H1 (cell line): ENCODE measurements at regions not wholly inside any gene's neighbourhood (a gene's known extent, or its start where the extent isn't known, plus 50 kb on each side); places are given as distances from the start of the nearest gene placed in this dataset.

Source experiments
- CTCF ChIP-seq, 3 experiments: IDR thresholded peaks; 1 replicate in 2 of 3; 2 replicates in 1 of 3; pipeline versions ENCODE4 v1.5.1 to v1.6.1; 2011; ENCODE audit warnings: low read length in 3 of 3, mild to moderate bottlenecking in 3 of 3, inconsistent platforms in 2 of 3, low read depth in 1 of 3, moderate library complexity in 1 of 3; ENCODE audit not compliant: insufficient read depth in 1 of 3; ENCODE audit errors: control extremely low read depth in 1 of 3
- GTF2F1 ChIP-seq: IDR thresholded peaks from 2 replicates; pipeline ENCODE4 v1.6.1; 2012; ENCODE audit warnings: low read depth, low read length, improper control_type of control experiment, borderline replicate concordance
- MAX ChIP-seq: IDR thresholded peaks from 2 replicates; pipeline ENCODE4 v1.6.1; 2012; ENCODE audit warnings: inconsistent platforms
- POLR2A ChIP-seq, 2 experiments: IDR thresholded peaks; 1 replicate in 1 of 2; 2 replicates in 1 of 2; pipeline ENCODE4 v1.6.1; 2011; ENCODE audit warnings: low read depth in 2 of 2, low read length in 2 of 2, mild to moderate bottlenecking in 2 of 2; ENCODE audit errors: control extremely low read depth in 1 of 2
- POLR2AphosphoS5 ChIP-seq: IDR thresholded peaks from 2 replicates; pipeline ENCODE4 v1.6.1; 2011; ENCODE audit warnings: low read depth, low read length
- RAD21 ChIP-seq, 2 experiments: IDR thresholded peaks in 1 of 2; conservative IDR thresholded peaks in 1 of 2; 2 replicates each; pipeline ENCODE4 v1.6.1; 2011; ENCODE audit warnings: low read depth in 2 of 2, low read length in 2 of 2, improper control_type of control experiment in 1 of 2, inconsistent platforms in 1 of 2, mild to moderate bottlenecking in 1 of 2, moderate library complexity in 1 of 2
- SAP30 ChIP-seq: fragments of 300-600 bp; sonication (generic); IDR thresholded peaks from 2 replicates; pipeline ENCODE4 v1.7.1; 2012; ENCODE audit warnings: low read length, moderate library complexity, mild to moderate bottlenecking, inconsistent platforms; ENCODE audit not compliant: insufficient read depth, insufficient replicate concordance
- SP1 ChIP-seq: IDR thresholded peaks from 2 replicates; pipeline ENCODE4 v1.6.1; 2011; ENCODE audit warnings: low read depth, low read length
- USF2 ChIP-seq: IDR thresholded peaks from 2 replicates; pipeline ENCODE4 v1.6.1; 2011; ENCODE audit warnings: low read length, improper control_type of control experiment
- YY1 ChIP-seq: IDR thresholded peaks from 2 replicates; pipeline ENCODE4 v1.6.1; 2011; ENCODE audit warnings: low read depth, mild to moderate bottlenecking, low read length

- TF ChIP-seq RAD21 (IDR thresholded peaks at IDR 0.05 in 1 of 2, conservative IDR thresholded peaks at IDR 0.05 in 1 of 2; ENCODE audit: low read depth in 2 of 2, low read length in 2 of 2) (no peak), MAX (no peak), CTCF (IDR thresholded peaks at IDR 0.05; ENCODE audit: control extremely low read depth in 1 of 3, insufficient read depth in 1 of 3, low read depth in 1 of 3, low read length in 3 of 3) (no peak), SP1 (no peak), POLR2A (IDR thresholded peaks at IDR 0.05; ENCODE audit: control extremely low read depth in 1 of 2, low read depth in 2 of 2, low read length in 2 of 2) (no peak), POLR2AphosphoS5 (no peak), YY1 (no peak), GTF2F1 (no peak), SAP30 (no peak), USF2 (no peak)
Observed at GRCh38 chr7:121562259-121562658, 166.2 kb upstream of the FAM3C start.
